SK-N-SH treated with all-trans-retinoic acid at 6 μM for 48 hours (cell line): ENCODE measurements at regions not wholly inside any gene's neighbourhood (a gene's known extent, or its start where the extent isn't known, plus 50 kb on each side); places are given as distances from the start of the nearest gene placed in this dataset.

ENCODE experiments used
- CREB5 ChIP-seq: fragments of 250-450 bp; sonication (Bioruptor Pico); IDR thresholded peaks from 2 replicates; pipeline ENCODE4 v1.5.1; 2020; ENCODE audit warnings: low read depth, mild to moderate bottlenecking, moderate library complexity
- CSDC2 ChIP-seq: fragments of 250-450 bp; sonication (Bioruptor Pico); IDR thresholded peaks from 2 replicates; pipeline ENCODE4 v1.5.0; 2020; ENCODE audit warnings: mild to moderate bottlenecking, moderate library complexity
- GLIS3 ChIP-seq: fragments of 250-450 bp; sonication (Bioruptor Pico); IDR thresholded peaks from 2 replicates; pipeline ENCODE4 v1.5.0; 2020; ENCODE audit warnings: mild to moderate bottlenecking, moderate library complexity
- PPARA ChIP-seq: fragments of 250-450 bp; sonication (Bioruptor Pico); IDR thresholded peaks from 2 replicates; pipeline ENCODE4 v1.5.0; 2020; ENCODE audit warnings: mild to moderate bottlenecking, borderline replicate concordance
- ZFP3 ChIP-seq: fragments of 250-450 bp; sonication (Bioruptor Pico); IDR thresholded peaks from 2 replicates; pipeline ENCODE4 v1.5.0; 2020; ENCODE audit warnings: mild to moderate bottlenecking, moderate library complexity
- ZNF70 ChIP-seq: fragments of 450-650 bp; formaldehyde crosslinking; IDR thresholded peaks from 2 replicates; pipeline ENCODE4 v1.5.0; 2020; ENCODE audit warnings: mild to moderate bottlenecking, moderate library complexity

- no peak for TF ChIP-seq ZNF70
- TF ChIP-seq CSDC2 (CRISPR knock-in tag) = no peak
- no peak for TF ChIP-seq GLIS3
- TF ChIP-seq ZFP3 (CRISPR knock-in tag) = no peak
- TF ChIP-seq PPARA = no peak
- no peak for TF ChIP-seq CREB5
Measured at GRCh38 chr3:66553441-66554113, 52.8 kb upstream of the LRIG1 start.
